ENCODE measurements at regions not wholly inside any gene's neighbourhood (a gene's known extent, or its start where the extent isn't known, plus 50 kb on each side); places are given as distances from the start of the nearest gene placed in this dataset.

- Histone ChIP-seq H3K4me3 (no peak overlapping the region), H3K27ac (no peak overlapping the region), H3K4me1 (no peaks in the 10 kb centered on the region), H3K27me3 (no peaks in the 10 kb centered on the region), H3K36me3 (no peaks in the 10 kb centered on the region), H3K9me3 (no peaks in the 10 kb centered on the region)
- 81 to 84% methylated on average over 2 of the region's 2 CpGs for WGBS, 2 donors
- no peak for ATAC-seq
- TF ChIP-seq CTCF (IDR thresholded peaks at IDR 0.05), result no peak
- DNase-seq, result no peak
- intact Hi-C loops (cut with DNase I), result loop anchor here in 1 of 10 donors (10.0 kb wide), 1 partner anchor 363 kb away; no protein-coding TSS in a partner anchor
These were observed 118.6 kb upstream of the ATP1B1 start for GRCh38 chr1:168987923-168988322.

DNA sequence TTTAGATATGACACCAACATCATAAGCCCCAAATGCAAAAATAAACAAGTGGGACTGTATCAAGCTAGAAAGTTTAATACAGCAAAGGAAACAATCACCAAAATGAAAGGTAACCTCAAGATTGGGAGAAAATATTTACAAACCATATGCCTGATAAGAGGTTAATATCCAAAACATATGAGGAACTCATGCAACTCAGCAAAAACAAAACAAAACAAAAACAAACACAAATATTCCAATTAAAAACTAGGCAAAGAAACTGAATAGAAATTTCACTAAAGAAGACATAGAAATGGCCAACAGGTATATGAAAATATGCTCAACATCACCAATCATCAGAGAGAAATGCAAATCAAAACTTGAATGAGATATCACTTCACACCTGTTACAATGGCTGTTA lies 116.5 kb upstream of the ATP1B1 start:
- H3K4me3 ChIP-seq, result no peak overlapping the region
- H3K4me1 ChIP-seq, result no peaks in the 10 kb centered on the region
- no peak overlapping the region for H3K27ac ChIP-seq
- peaks cover 0 to 11% (median 0%) of the 10 kb centered on the region in 11 donors for H3K9me3 ChIP-seq
- no peak for TF ChIP-seq CTCF (IDR thresholded peaks at IDR 0.05)
- no peaks in the 10 kb centered on the region for H3K27me3 ChIP-seq
- DNase-seq (no peak), ATAC-seq (no peak)
- H3K36me3 ChIP-seq, result no peaks in the 10 kb centered on the region
- intact Hi-C loops (cut with DNase I), result loop anchor here in 1 of 10 donors (10.0 kb wide), 1 partner anchor 365 kb away; no protein-coding TSS in a partner anchor

DNA sequence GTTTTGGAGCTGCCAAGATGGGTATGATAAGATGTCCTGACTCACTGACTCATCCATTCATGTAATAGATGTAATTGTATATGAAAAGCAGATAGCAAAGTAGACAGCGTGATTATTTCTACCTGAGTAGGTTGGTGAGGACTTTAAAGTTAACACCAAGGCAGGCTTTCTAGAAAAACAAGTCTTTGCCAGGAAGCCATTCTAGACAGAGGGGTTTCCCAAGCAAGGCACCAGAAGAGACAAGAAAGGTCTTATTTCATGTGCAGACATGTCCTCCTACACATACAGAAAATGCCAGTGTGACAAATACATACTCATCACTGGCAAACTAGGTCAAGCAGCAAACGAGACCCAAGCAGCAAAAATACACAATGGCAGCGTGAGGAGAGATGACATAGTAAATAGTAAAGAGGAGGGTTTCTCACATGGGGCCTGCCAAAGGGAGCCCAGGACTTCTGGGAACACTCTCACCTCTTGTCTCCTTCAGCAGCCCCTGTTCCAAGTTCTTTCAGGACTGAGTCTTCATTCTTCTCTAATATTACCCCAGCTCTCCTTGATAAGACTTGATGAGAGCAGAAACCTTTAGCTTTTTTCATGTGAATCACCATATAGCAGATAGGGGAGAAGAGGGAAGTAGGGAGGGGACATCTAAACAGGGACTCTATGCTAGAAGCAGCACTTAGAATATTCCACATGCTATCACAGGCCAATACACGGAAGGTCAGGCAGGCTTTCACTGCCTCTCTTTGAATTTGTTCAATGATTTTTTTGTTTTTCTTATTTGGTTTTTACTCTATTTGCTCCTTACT lies 114.6 kb upstream of the ATP1B1 start:
- Histone ChIP-seq H3K27ac (no peak overlapping the region), H3K9me3 (peaks cover 0 to 11% (median 0%) of the 10 kb centered on the region in 11 donors), H3K4me1 (no peaks in the 10 kb centered on the region), H3K27me3 (no peaks in the 10 kb centered on the region), H3K4me3 (no peak overlapping the region), H3K36me3 (no peaks in the 10 kb centered on the region)
- no peak for ATAC-seq
- no peak for DNase-seq
- WGBS, 2 donors, result 78 to 82% methylated on average over 4 of the region's 4 CpGs
- intact Hi-C loops (cut with DNase I), result no loop called here
- no peak for TF ChIP-seq CTCF (IDR thresholded peaks at IDR 0.05)

- ATAC-seq, result no peak
- TF ChIP-seq CTCF (IDR thresholded peaks at IDR 0.05), result no peak
These were observed 105.1 kb upstream of the ATP1B1 start for GRCh38 chr1:169001353-169001752.

More at GRCh38 chr1:169001353-169001752, 105.1 kb upstream of the ATP1B1 start:
- H3K27me3 ChIP-seq, result peaks cover 0 to 2% (median 0%) of the 10 kb centered on the region in 7 donors
- WGBS, 2 donors, result 98 to 100% methylated on average over 5 of the region's 5 CpGs
- no peaks in the 10 kb centered on the region for H3K36me3 ChIP-seq
- H3K9me3 ChIP-seq, result no peaks in the 10 kb centered on the region
- intact Hi-C loops (cut with DNase I), result no loop called here
- DNase-seq, result no peak
- H3K27ac ChIP-seq, result no peak overlapping the region
- no peaks in the 10 kb centered on the region for H3K4me1 ChIP-seq
- H3K4me3 ChIP-seq, result no peak overlapping the region

All from heart right ventricle (tissue), 16 donors.